ENCODE measurements at regions not wholly inside any gene's neighbourhood (a gene's known extent, or its start where the extent isn't known, plus 50 kb on each side); places are given as distances from the start of the nearest gene placed in this dataset.

DNA sequence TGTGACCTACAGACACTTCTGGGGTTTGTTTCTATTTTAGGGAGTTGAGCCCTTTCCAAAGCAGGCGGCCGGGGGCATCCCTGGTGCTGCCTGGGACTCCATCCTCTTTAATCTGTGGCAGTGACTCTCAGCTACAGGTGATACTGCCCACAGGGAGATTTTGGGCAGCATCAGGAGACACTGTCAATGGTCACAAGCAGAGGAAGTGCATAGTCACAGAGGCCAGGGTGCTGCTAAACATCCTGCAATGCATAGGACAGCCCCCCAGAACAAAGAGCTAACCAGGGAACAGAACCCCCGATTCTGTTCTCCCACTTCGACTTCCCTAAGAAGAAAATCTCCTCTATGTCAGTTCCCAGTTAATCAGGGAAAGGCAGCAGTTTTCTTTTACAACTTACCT lies 66.2 kb downstream of the TEX35 start (continued):
- no peak for TF ChIP-seq RFX5 (IDR thresholded peaks at IDR 0.05; ENCODE audit: borderline replicate concordance, low read depth, low read length)
- TF ChIP-seq BRCA1 (IDR thresholded peaks at IDR 0.05; ENCODE audit: low read depth, low read length) = no peak
- no peak for TF ChIP-seq BCL11A (IDR thresholded peaks at IDR 0.05; ENCODE audit: low read depth in 2 of 2, low read length in 2 of 2)
